ENCODE measurements at regions not wholly inside any gene's neighbourhood (a gene's known extent, or its start where the extent isn't known, plus 50 kb on each side); places are given as distances from the start of the nearest gene placed in this dataset.

GRCh38 chr17:71885662-71886061 is 235.2 kb upstream of the SOX9 start:
- TF ChIP-seq CTCF (IDR thresholded peaks at IDR 0.05), result no peak

GRCh38 chr17:71899317-71899716 is 221.5 kb upstream of the SOX9 start:
- DNase-seq (ENCODE audit: low spot score), result no peak
- Histone ChIP-seq H3K36me3 (no peaks in the 10 kb centered on the region), H3K4me3 (no peak overlapping the region), H3K27me3 (no peaks in the 10 kb centered on the region), H3K9me3 (no peaks in the 10 kb centered on the region), H3K4me1 (no peaks in the 10 kb centered on the region), H3K27ac (no peak overlapping the region)
- no peak for TF ChIP-seq CTCF (IDR thresholded peaks at IDR 0.05)

More at GRCh38 chr17:71885662-71886061, 235.2 kb upstream of the SOX9 start:
- Histone ChIP-seq H3K36me3 (no peaks in the 10 kb centered on the region), H3K4me1 (no peaks in the 10 kb centered on the region), H3K4me3 (no peak overlapping the region), H3K27ac (no peak overlapping the region), H3K9me3 (no peaks in the 10 kb centered on the region), H3K27me3 (no peaks in the 10 kb centered on the region)
- DNase-seq (ENCODE audit: low spot score), result no peak

GRCh38 chr17:71900621-71901229 is 220.1 kb upstream of the SOX9 start:
- Histone ChIP-seq H3K9me3 (no peaks in the 10 kb centered on the region), H3K27ac (no peak overlapping the region), H3K4me3 (no peak overlapping the region), H3K4me1 (no peaks in the 10 kb centered on the region), H3K36me3 (no peaks in the 10 kb centered on the region), H3K27me3 (no peaks in the 10 kb centered on the region)
- DNase-seq (ENCODE audit: low spot score), result no peak
- TF ChIP-seq CTCF (IDR thresholded peaks at IDR 0.05), result no peak

DNA sequence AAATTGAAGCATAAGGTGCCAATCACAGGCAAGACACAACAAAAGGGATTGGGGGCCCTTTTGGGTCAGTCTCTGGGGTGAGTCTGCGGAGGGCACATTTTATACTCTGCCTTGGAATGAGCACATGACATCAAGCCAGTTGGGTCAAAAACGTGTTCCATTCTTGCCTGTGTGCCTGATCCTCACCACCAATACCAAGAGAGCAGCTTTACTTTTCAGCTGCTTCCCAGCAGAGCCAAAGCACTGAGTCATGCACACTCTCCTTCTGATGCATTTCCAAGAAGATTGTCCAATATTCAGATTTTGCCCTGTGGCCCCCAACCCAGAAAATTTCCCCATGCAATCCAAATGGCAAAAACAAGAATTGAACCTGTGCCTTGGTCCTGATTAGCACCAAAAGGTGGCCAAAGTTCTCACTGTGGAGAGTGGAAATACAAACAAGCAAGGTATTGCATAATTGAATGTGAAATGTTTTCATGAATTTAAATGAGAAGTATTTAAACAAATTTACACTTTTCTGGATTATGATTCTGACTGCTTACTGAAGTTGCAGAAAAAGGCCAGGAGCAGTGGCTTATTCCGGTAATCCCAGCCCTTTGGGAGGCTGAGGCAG is 217.8 kb upstream of the SOX9 start:
- no peaks in the 10 kb centered on the region for H3K9me3 ChIP-seq
- no peaks in the 10 kb centered on the region for H3K27me3 ChIP-seq

GRCh38 chr17:71905376-71906031 is 215.3 kb upstream of the SOX9 start:
- DNase-seq (ENCODE audit: low spot score), result no peak
- Histone ChIP-seq H3K4me3 (no peak overlapping the region), H3K4me1 (no peaks in the 10 kb centered on the region), H3K27me3 (no peaks in the 10 kb centered on the region), H3K9me3 (no peaks in the 10 kb centered on the region), H3K36me3 (no peaks in the 10 kb centered on the region), H3K27ac (no peak overlapping the region)
- no peak for TF ChIP-seq CTCF (IDR thresholded peaks at IDR 0.05)

More for the DNA sequence above, 217.8 kb upstream of the SOX9 start:
- no peak for DNase-seq (ENCODE audit: low spot score)
- no peak overlapping the region for H3K27ac ChIP-seq
- H3K4me1 ChIP-seq, result no peaks in the 10 kb centered on the region
- TF ChIP-seq CTCF (IDR thresholded peaks at IDR 0.05), result no peak
- no peak overlapping the region for H3K4me3 ChIP-seq
- no peaks in the 10 kb centered on the region for H3K36me3 ChIP-seq
